ENCODE measurements at regions not wholly inside any gene's neighbourhood (a gene's known extent, or its start where the extent isn't known, plus 50 kb on each side); places are given as distances from the start of the nearest gene placed in this dataset.

- DNase-seq (ENCODE audit: insufficient read length, low spot score, missing footprints) = no peak
- TF ChIP-seq CTCF (IDR thresholded peaks at IDR 0.05; ENCODE audit: extremely low read depth, low read depth, low read length) = no peak
- no peaks in the 10 kb centered on the region for H3K4me1 ChIP-seq (ENCODE audit: insufficient read depth, low read length)
Measured at GRCh38 chr4:129335818-129336217, 239.9 kb downstream of the C4orf33 start.

GRCh38 chr4:129336457-129337227 is 240.7 kb downstream of the C4orf33 start:
- H3K27me3 ChIP-seq (ENCODE audit: insufficient read depth, low read length) = no peaks in the 10 kb centered on the region
- peak overlapping the region; percentile 42 for H2AFZ ChIP-seq (ENCODE audit: low read length)
- H3K36me3 ChIP-seq (ENCODE audit: insufficient read depth, low read length) = no peaks in the 10 kb centered on the region
- H3K27ac ChIP-seq (ENCODE audit: low read depth, low read length) = no peak overlapping the region
- no peaks in the 10 kb centered on the region for H4K20me1 ChIP-seq (ENCODE audit: insufficient read depth, low read length)
- no peaks in the 10 kb centered on the region for H3K79me2 ChIP-seq (ENCODE audit: insufficient read depth, low read length)
- H3K4me2 ChIP-seq (ENCODE audit: insufficient read depth, low read length) = no peak overlapping the region
- no peak overlapping the region for H3K4me3 ChIP-seq (ENCODE audit: insufficient read depth, low read length)
- no peak for TF ChIP-seq CTCF (IDR thresholded peaks at IDR 0.05; ENCODE audit: extremely low read depth, low read depth, low read length)
- DNase-seq (ENCODE audit: insufficient read length, low spot score, missing footprints) = no peak
- no peaks in the 10 kb centered on the region for H3K9me3 ChIP-seq (ENCODE audit: low read depth, low read length)
- H3K4me1 ChIP-seq (ENCODE audit: insufficient read depth, low read length) = no peaks in the 10 kb centered on the region

More at GRCh38 chr4:129335818-129336217, 239.9 kb downstream of the C4orf33 start:
- no peak overlapping the region for H3K4me2 ChIP-seq (ENCODE audit: insufficient read depth, low read length)
- H3K27ac ChIP-seq (ENCODE audit: low read depth, low read length) = no peak overlapping the region
- H4K20me1 ChIP-seq (ENCODE audit: insufficient read depth, low read length) = no peaks in the 10 kb centered on the region
- no peaks in the 10 kb centered on the region for H3K27me3 ChIP-seq (ENCODE audit: insufficient read depth, low read length)
- no peaks in the 10 kb centered on the region for H3K9me3 ChIP-seq (ENCODE audit: low read depth, low read length)
- no peak overlapping the region for H3K4me3 ChIP-seq (ENCODE audit: insufficient read depth, low read length)
- no peaks in the 10 kb centered on the region for H3K79me2 ChIP-seq (ENCODE audit: insufficient read depth, low read length)
- H2AFZ ChIP-seq (ENCODE audit: low read length) = no peak overlapping the region
- H3K36me3 ChIP-seq (ENCODE audit: insufficient read depth, low read length) = no peaks in the 10 kb centered on the region

- no peaks in the 10 kb centered on the region for H3K36me3 ChIP-seq (ENCODE audit: insufficient read depth, low read length)
- H3K4me3 ChIP-seq (ENCODE audit: insufficient read depth, low read length) = no peak overlapping the region
- no peaks in the 10 kb centered on the region for H4K20me1 ChIP-seq (ENCODE audit: insufficient read depth, low read length)
- H3K79me2 ChIP-seq (ENCODE audit: insufficient read depth, low read length) = no peaks in the 10 kb centered on the region
- no peak for DNase-seq (ENCODE audit: insufficient read length, low spot score, missing footprints)
- no peak overlapping the region for H3K27ac ChIP-seq (ENCODE audit: low read depth, low read length)
- peaks cover under 1% of the 10 kb centered on the region for H3K4me1 ChIP-seq (ENCODE audit: insufficient read depth, low read length)
- no peak overlapping the region for H3K4me2 ChIP-seq (ENCODE audit: insufficient read depth, low read length)
- no peak for TF ChIP-seq CTCF (IDR thresholded peaks at IDR 0.05; ENCODE audit: extremely low read depth, low read depth, low read length)
- no peaks in the 10 kb centered on the region for H3K27me3 ChIP-seq (ENCODE audit: insufficient read depth, low read length)
- H2AFZ ChIP-seq (ENCODE audit: low read length) = no peak overlapping the region
- no peaks in the 10 kb centered on the region for H3K9me3 ChIP-seq (ENCODE audit: low read depth, low read length)
Measured at GRCh38 chr4:129337228-129337620, 241.3 kb downstream of the C4orf33 start.

GRCh38 chr4:129342819-129343408 is 247.0 kb downstream of the C4orf33 start:
- Histone ChIP-seq H3K36me3 (ENCODE audit: insufficient read depth, low read length) (no peaks in the 10 kb centered on the region), H3K4me1 (ENCODE audit: insufficient read depth, low read length) (peaks cover 8% of the 10 kb centered on the region), H3K9me3 (ENCODE audit: low read depth, low read length) (no peaks in the 10 kb centered on the region), H3K27ac (ENCODE audit: low read depth, low read length) (no peak overlapping the region), H3K79me2 (ENCODE audit: insufficient read depth, low read length) (no peaks in the 10 kb centered on the region), H3K4me3 (ENCODE audit: insufficient read depth, low read length) (peak overlapping the region; percentile 60), H3K4me2 (ENCODE audit: insufficient read depth, low read length) (peak overlapping the region; percentile 76), H4K20me1 (ENCODE audit: insufficient read depth, low read length) (no peaks in the 10 kb centered on the region), H3K27me3 (ENCODE audit: insufficient read depth, low read length) (no peaks in the 10 kb centered on the region), H2AFZ (ENCODE audit: low read length) (peak overlapping the region; percentile 82)
- TF ChIP-seq CTCF (IDR thresholded peaks at IDR 0.05; ENCODE audit: extremely low read depth, low read depth, low read length) = no peak
- peak; percentile 26 for DNase-seq (ENCODE audit: insufficient read length, low spot score, missing footprints)
